ENCODE measurements at regions not wholly inside any gene's neighbourhood (a gene's known extent, or its start where the extent isn't known, plus 50 kb on each side); places are given as distances from the start of the nearest gene placed in this dataset.

DNA sequence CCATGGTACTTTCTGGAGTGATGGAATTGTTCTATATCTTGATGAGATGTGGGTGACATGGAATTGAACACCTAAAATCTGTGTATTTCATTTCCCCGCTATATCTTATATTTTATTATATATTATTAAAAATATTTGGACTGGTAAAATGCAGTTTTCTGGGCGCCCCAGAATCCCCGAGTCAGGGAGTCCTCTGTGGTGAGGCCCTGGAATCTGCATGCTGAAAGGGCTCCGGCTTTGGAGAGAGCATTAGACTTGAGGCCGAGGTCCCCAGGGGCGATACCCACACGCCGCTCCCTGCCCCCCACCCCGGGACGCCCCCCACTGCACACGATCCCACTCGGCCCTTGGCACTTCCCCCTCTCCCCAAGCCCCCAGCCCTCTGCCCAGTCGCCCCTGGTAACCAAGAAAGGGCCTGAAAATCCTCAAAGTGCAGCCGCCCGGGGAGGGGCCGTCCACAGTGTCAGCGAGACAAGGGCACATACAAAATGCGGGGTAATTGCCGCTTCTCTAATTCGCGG, 126.0 kb downstream of the ZFP36L2 start:
- TF ChIP-seq, protein P1, sequence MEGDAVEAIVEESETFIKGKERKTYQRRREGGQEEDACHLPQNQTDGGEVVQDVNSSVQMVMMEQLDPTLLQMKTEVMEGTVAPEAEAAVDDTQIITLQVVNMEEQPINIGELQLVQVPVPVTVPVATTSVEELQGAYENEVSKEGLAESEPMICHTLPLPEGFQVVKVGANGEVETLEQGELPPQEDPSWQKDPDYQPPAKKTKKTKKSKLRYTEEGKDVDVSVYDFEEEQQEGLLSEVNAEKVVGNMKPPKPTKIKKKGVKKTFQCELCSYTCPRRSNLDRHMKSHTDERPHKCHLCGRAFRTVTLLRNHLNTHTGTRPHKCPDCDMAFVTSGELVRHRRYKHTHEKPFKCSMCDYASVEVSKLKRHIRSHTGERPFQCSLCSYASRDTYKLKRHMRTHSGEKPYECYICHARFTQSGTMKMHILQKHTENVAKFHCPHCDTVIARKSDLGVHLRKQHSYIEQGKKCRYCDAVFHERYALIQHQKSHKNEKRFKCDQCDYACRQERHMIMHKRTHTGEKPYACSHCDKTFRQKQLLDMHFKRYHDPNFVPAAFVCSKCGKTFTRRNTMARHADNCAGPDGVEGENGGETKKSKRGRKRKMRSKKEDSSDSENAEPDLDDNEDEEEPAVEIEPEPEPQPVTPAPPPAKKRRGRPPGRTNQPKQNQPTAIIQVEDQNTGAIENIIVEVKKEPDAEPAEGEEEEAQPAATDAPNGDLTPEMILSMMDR (conservative IDR thresholded peaks at IDR 0.05; ENCODE audit: low read length), result no peak
- no peak for TF ChIP-seq EZH2phosphoT487 (IDR thresholded peaks at IDR 0.05; ENCODE audit: borderline replicate concordance)

Data from Loucy (cell line).